Medulla oblongata (tissue), 1 donor: ENCODE measurements at regions not wholly inside any gene's neighbourhood (a gene's known extent, or its start where the extent isn't known, plus 50 kb on each side); places are given as distances from the start of the nearest gene placed in this dataset.

Experiments
- DNase-seq: peaks from one replicate; pipeline ENCODE4 v3.0.0-alpha.2; 2015; ENCODE audit errors: extremely low spot score

GRCh38 chr6:140985679-140986275 is 1146.9 kb upstream of the GJE1 start:
- DNase-seq, result no peak

GRCh38 chr6:140980265-140980887 is 1152.3 kb upstream of the GJE1 start:
- DNase-seq, result no peak

GRCh38 chr6:140979642-140980091 is 1153.1 kb upstream of the GJE1 start:
- DNase-seq, result peak; percentile 6

- DNase-seq, result no peak
These were observed 1155.3 kb upstream of the GJE1 start for GRCh38 chr6:140977403-140977802.

GRCh38 chr6:140976806-140977205 is 1155.9 kb upstream of the GJE1 start:
- no peak for DNase-seq

- no peak for DNase-seq
These were observed 1162.2 kb upstream of the GJE1 start for GRCh38 chr6:140970485-140970884.

- no peak for DNase-seq
These were observed 1164.7 kb upstream of the GJE1 start for GRCh38 chr6:140968062-140968461.

- DNase-seq, result no peak
These were observed 1166.0 kb upstream of the GJE1 start for GRCh38 chr6:140966676-140967075.

GRCh38 chr6:140960566-140960965 is 1172.2 kb upstream of the GJE1 start:
- no peak for DNase-seq

GRCh38 chr6:140957386-140957785 is 1175.3 kb upstream of the GJE1 start:
- no peak for DNase-seq

- no peak for DNase-seq
These were observed 1176.0 kb upstream of the GJE1 start for GRCh38 chr6:140956571-140957369.

GRCh38 chr6:140940251-140940925 is 1192.3 kb upstream of the GJE1 start:
- DNase-seq, result no peak

- DNase-seq, result no peak
These were observed 1199.8 kb upstream of the GJE1 start for GRCh38 chr6:140932909-140933308.

- DNase-seq, result no peak
These were observed 1201.1 kb upstream of the GJE1 start for GRCh38 chr6:140931581-140931980.

- DNase-seq, result no peak
These were observed 1203.6 kb upstream of the GJE1 start for GRCh38 chr6:140929121-140929520.

- DNase-seq, result no peak
These were observed 1209.7 kb upstream of the GJE1 start for GRCh38 chr6:140923048-140923447.

GRCh38 chr6:140921366-140922226 is 1211.1 kb upstream of the GJE1 start:
- peak; percentile 57 for DNase-seq

- DNase-seq, result no peak
These were observed 1214.8 kb upstream of the GJE1 start for GRCh38 chr6:140917911-140918310.

- DNase-seq, result no peak
These were observed 1217.2 kb upstream of the GJE1 start for GRCh38 chr6:140915551-140915950.

- DNase-seq, result no peak
These were observed 1217.6 kb upstream of the GJE1 start for GRCh38 chr6:140915103-140915502.

GRCh38 chr6:140912686-140913085 is 1220.0 kb upstream of the GJE1 start:
- no peak for DNase-seq
